ENCODE measurements at regions not wholly inside any gene's neighbourhood (a gene's known extent, or its start where the extent isn't known, plus 50 kb on each side); places are given as distances from the start of the nearest gene placed in this dataset.
A peak's percentile ranks its signal among the peaks of the same experiment; 100 is the strongest.

DNA sequence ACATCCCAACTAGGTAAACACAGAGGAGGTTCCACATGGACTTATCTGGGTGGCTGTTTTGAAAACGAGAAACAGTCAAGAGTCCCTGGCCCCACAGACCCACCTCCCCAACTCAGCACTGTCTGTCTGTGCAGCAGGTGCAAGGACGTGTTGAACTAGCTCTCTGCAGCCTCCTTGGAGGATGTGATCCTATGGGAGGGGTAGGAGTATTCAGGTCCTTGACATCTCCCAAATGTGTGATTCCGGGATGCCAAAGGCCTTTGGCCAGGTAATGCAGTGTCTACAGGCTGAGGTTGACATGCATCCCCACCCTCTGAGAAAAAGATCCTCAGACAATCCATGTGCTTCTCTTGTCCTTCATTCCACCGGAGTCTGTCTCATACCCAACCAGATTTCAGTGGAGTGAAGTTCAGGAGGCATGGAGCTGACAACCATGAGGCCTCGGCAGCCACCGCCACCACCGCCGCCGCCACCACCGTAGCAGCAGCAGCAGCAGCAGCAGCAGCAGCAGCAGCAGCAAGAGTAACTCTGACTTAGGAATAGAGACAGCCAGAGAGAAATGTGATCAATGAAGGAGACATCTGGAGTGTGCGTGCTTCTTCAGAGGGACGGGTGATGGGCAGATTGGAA is 151.6 kb upstream of the CAMK1G start:
- H4K20me1 ChIP-seq (ENCODE audit: insufficient read depth) = no peaks in the 10 kb centered on the region
- ChIA-PET CTCF (interaction anchor here (0.6 to 0.7 kb wide), 2 partner anchors 25 to 183 kb away, joined by 3 to 4 read pairs; no protein-coding TSS in a partner anchor), POLR2A (ENCODE audit: unreplicated experiment) (interaction anchor here (0.5 to 1.2 kb wide), 5 partner anchors 16 to 442 kb away, joined by 4 to 9 read pairs (median 7); no protein-coding TSS in a partner anchor)
- peaks cover 72% of the 10 kb centered on the region for H3F3A ChIP-seq (ENCODE audit: insufficient read depth, low read depth)
- H3K9me2 ChIP-seq (ENCODE audit: insufficient read depth) = no peaks in the 10 kb centered on the region
- BruUV-seq (replicated peaks) = no TSS peak
- TF ChIP-seq, protein P1, sequence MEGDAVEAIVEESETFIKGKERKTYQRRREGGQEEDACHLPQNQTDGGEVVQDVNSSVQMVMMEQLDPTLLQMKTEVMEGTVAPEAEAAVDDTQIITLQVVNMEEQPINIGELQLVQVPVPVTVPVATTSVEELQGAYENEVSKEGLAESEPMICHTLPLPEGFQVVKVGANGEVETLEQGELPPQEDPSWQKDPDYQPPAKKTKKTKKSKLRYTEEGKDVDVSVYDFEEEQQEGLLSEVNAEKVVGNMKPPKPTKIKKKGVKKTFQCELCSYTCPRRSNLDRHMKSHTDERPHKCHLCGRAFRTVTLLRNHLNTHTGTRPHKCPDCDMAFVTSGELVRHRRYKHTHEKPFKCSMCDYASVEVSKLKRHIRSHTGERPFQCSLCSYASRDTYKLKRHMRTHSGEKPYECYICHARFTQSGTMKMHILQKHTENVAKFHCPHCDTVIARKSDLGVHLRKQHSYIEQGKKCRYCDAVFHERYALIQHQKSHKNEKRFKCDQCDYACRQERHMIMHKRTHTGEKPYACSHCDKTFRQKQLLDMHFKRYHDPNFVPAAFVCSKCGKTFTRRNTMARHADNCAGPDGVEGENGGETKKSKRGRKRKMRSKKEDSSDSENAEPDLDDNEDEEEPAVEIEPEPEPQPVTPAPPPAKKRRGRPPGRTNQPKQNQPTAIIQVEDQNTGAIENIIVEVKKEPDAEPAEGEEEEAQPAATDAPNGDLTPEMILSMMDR (conservative IDR thresholded peaks at IDR 0.05) = no peak
- TF ChIP-seq EZH2 (IDR thresholded peaks at IDR 0.05; ENCODE audit: low read depth) = no peak
- H3K4me1 ChIP-seq (replicated peaks; ENCODE audit: insufficient read depth) = peaks cover 60% of the 10 kb centered on the region
- DNase-seq = no peak
- H3K9me3 ChIP-seq (ENCODE audit: insufficient read depth, low read depth) = no peaks in the 10 kb centered on the region
- H3K79me2 ChIP-seq (ENCODE audit: low read depth) = peaks cover 44% of the 10 kb centered on the region
- intact Hi-C loops (cut with micrococcal nuclease; ENCODE audit: unreplicated experiment) = loop anchor here (5.0 to 10.0 kb wide), 2 partner anchors 165 to 1607 kb away; no protein-coding TSS in a partner anchor
- no peaks in the 10 kb centered on the region for H3K27me3 ChIP-seq (ENCODE audit: insufficient read depth, low read depth)
- H3K27ac ChIP-seq = peak overlapping the region; percentile 98
- peak overlapping the region; percentile 100 for H3K4me3 ChIP-seq
- peaks cover 33% of the 10 kb centered on the region for H3K36me3 ChIP-seq (ENCODE audit: low read depth)
- H3K4me2 ChIP-seq = peak overlapping the region; percentile 99
- no peak overlapping the region for H2AFZ ChIP-seq

DNA sequence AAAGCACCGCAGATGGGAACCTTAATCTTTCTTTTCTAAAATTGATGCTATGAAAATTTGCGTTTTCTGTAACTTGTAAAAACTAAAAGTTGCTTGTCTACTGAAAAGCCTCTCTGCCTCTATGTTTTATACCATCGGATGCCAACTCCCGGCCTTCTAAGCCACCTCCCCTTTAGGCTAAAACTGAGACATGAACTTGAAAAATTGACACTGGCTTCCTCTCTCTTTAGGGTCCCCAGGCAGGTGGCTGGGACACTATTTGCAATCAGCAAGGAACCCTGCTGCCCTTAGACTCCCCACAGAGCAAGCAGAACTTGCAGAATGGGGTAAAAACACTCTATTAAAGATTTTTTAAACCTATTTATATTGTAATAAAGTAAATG is 151.1 kb upstream of the CAMK1G start:
- no peaks in the 10 kb centered on the region for H3K9me3 ChIP-seq (ENCODE audit: insufficient read depth, low read depth)
- no peaks in the 10 kb centered on the region for H3K9me2 ChIP-seq (ENCODE audit: insufficient read depth)
- H3K79me2 ChIP-seq (ENCODE audit: low read depth) = peaks cover 44% of the 10 kb centered on the region
- H3K27ac ChIP-seq = peak overlapping the region; percentile 98
- H3K4me1 ChIP-seq (replicated peaks; ENCODE audit: insufficient read depth) = peaks cover 55% of the 10 kb centered on the region
- ChIA-PET POLR2A (ENCODE audit: unreplicated experiment) (no interaction called here), CTCF (no interaction called here)
- no peak overlapping the region for H2AFZ ChIP-seq
- BruUV-seq (replicated peaks) = no TSS peak
- DNase-seq = no peak
- intact Hi-C loops (cut with micrococcal nuclease; ENCODE audit: unreplicated experiment) = loop anchor here (5.0 to 10.0 kb wide), 2 partner anchors 165 to 1608 kb away; no protein-coding TSS in a partner anchor
- H3F3A ChIP-seq (ENCODE audit: insufficient read depth, low read depth) = peaks cover 71% of the 10 kb centered on the region
- H3K4me2 ChIP-seq = peak overlapping the region; percentile 99
- H4K20me1 ChIP-seq (ENCODE audit: insufficient read depth) = no peaks in the 10 kb centered on the region
- TF ChIP-seq EZH2 (IDR thresholded peaks at IDR 0.05; ENCODE audit: low read depth) = no peak
- TF ChIP-seq, protein P1 (conservative IDR thresholded peaks at IDR 0.05) = no peak
- H3K36me3 ChIP-seq (ENCODE audit: low read depth) = peaks cover 33% of the 10 kb centered on the region
- no peaks in the 10 kb centered on the region for H3K27me3 ChIP-seq (ENCODE audit: insufficient read depth, low read depth)
- H3K4me3 ChIP-seq = peak overlapping the region; percentile 100

DNA sequence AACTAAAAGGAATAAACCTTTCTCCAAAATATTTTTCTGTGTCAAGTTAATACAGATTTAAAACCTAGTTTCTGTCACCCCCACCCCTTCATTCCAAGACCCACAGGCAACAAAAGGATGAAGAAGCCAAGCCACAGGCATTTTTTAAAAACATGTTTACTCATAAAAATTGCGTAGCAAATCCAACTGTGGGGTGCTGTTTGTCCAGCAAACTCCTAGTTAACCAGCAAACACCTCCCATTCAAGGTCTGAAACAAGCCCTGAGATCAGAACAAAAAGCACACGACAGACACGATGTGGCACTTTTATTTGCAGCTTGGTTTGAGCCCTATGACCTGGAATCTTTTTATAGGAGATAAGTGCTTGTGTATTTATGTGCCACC is 149.9 kb upstream of the CAMK1G start:
- ChIA-PET CTCF (interaction anchor here (0.7 kb wide), 1 partner anchor 185 kb away, joined by 4 read pairs; no protein-coding TSS in a partner anchor), POLR2A (ENCODE audit: unreplicated experiment) (interaction anchor here (0.6 to 1.6 kb wide), 14 partner anchors 18 to 818 kb away, joined by 3 to 25 read pairs (median 6); no protein-coding TSS in a partner anchor)
- TF ChIP-seq, protein P1 (conservative IDR thresholded peaks at IDR 0.05) = no peak
- TF ChIP-seq EZH2 (IDR thresholded peaks at IDR 0.05; ENCODE audit: low read depth) = no peak
- Histone ChIP-seq H3K79me2 (ENCODE audit: low read depth) (peaks cover 44% of the 10 kb centered on the region), H3K9me3 (ENCODE audit: insufficient read depth, low read depth) (no peaks in the 10 kb centered on the region), H3K36me3 (ENCODE audit: low read depth) (peaks cover 33% of the 10 kb centered on the region), H3K27ac (peak overlapping the region; percentile 98), H3K4me2 (peak overlapping the region; percentile 99), H3K4me3 (peak overlapping the region; percentile 100; the same call in 1 of the 2 replicates), H3K27me3 (ENCODE audit: insufficient read depth, low read depth) (no peaks in the 10 kb centered on the region), H3K9me2 (ENCODE audit: insufficient read depth) (no peaks in the 10 kb centered on the region), H2AFZ (no peak overlapping the region), H4K20me1 (ENCODE audit: insufficient read depth) (no peaks in the 10 kb centered on the region), H3K4me1 (replicated peaks; ENCODE audit: insufficient read depth) (peaks cover 48% of the 10 kb centered on the region), H3F3A (ENCODE audit: insufficient read depth, low read depth) (peaks cover 62% of the 10 kb centered on the region)
- BruUV-seq (replicated peaks) = no TSS peak
- DNase-seq = peak in 1 of 2 experiments; percentile 90
- intact Hi-C loops (cut with micrococcal nuclease; ENCODE audit: unreplicated experiment) = loop anchor here (1.0 to 10.0 kb wide), 6 partner anchors 23 to 1609 kb away; no protein-coding TSS in a partner anchor

All from PC-9 (cell line).